ENCODE measurements at regions not wholly inside any gene's neighbourhood (a gene's known extent, or its start where the extent isn't known, plus 50 kb on each side); places are given as distances from the start of the nearest gene placed in this dataset.

GRCh38 chr16:72444696-72445095 is 272.7 kb upstream of the PMFBP1 start:
- no peak for DNase-seq

- no peak for DNase-seq
These were observed 271.9 kb upstream of the PMFBP1 start for GRCh38 chr16:72443809-72444208.

GRCh38 chr16:72442385-72443158 is 270.6 kb upstream of the PMFBP1 start:
- no peak for DNase-seq

- no peak for DNase-seq
These were observed 265.9 kb upstream of the PMFBP1 start for GRCh38 chr16:72437891-72438290.

GRCh38 chr16:72434159-72434558 is 262.2 kb upstream of the PMFBP1 start:
- DNase-seq: no peak

GRCh38 chr16:72430121-72430520 is 258.2 kb upstream of the PMFBP1 start:
- DNase-seq: no peak

- DNase-seq: no peak
These were observed 257.7 kb upstream of the PMFBP1 start for GRCh38 chr16:72429671-72430081.

GRCh38 chr16:72428681-72429376 is 256.9 kb upstream of the PMFBP1 start:
- DNase-seq: no peak

- DNase-seq: no peak
These were observed 255.9 kb upstream of the PMFBP1 start for GRCh38 chr16:72427783-72428331.

GRCh38 chr16:72427051-72427782 is 255.3 kb upstream of the PMFBP1 start:
- DNase-seq: no peak

GRCh38 chr16:72426386-72426785 is 254.4 kb upstream of the PMFBP1 start:
- no peak for DNase-seq

- DNase-seq: no peak
These were observed 253.8 kb upstream of the PMFBP1 start for GRCh38 chr16:72425571-72426341.

GRCh38 chr16:72424757-72425156 is 252.8 kb upstream of the PMFBP1 start:
- no peak for DNase-seq

GRCh38 chr16:72422308-72422897 is 250.4 kb upstream of the PMFBP1 start:
- DNase-seq: no peak

GRCh38 chr16:72419638-72420037 is 247.7 kb upstream of the PMFBP1 start:
- no peak for DNase-seq

- no peak for DNase-seq
These were observed 243.4 kb upstream of the PMFBP1 start for GRCh38 chr16:72415379-72415778.

GRCh38 chr16:72410492-72410891 is 238.5 kb upstream of the PMFBP1 start:
- no peak for DNase-seq

GRCh38 chr16:72409423-72409822 is 237.5 kb upstream of the PMFBP1 start:
- DNase-seq: no peak

- DNase-seq: no peak
These were observed 234.4 kb upstream of the PMFBP1 start for GRCh38 chr16:72406390-72406789.

- no peak for DNase-seq
These were observed 232.3 kb upstream of the PMFBP1 start for GRCh38 chr16:72404299-72404698.

GRCh38 chr16:72401084-72401361 is 229.1 kb upstream of the PMFBP1 start:
- no peak for DNase-seq

- peak; percentile 68 for DNase-seq
These were observed 228.5 kb upstream of the PMFBP1 start for GRCh38 chr16:72400257-72401083.

Measured in hematopoietic multipotent progenitor cell treated with erythropoietin and hydrocortisone succinate and interleukin-3 and kit ligand, for 8 days (in vitro differentiated cells).